Suprapubic skin (tissue), 4 donors: ENCODE measurements at regions not wholly inside any gene's neighbourhood (a gene's known extent, or its start where the extent isn't known, plus 50 kb on each side); places are given as distances from the start of the nearest gene placed in this dataset.

Experiments
- CTCF ChIP-seq, 2 donors: fragments of 200-600 bp in 1 of 2; fragments of 450-650 bp in 1 of 2; sonication (generic) in 1 of 2; IDR thresholded peaks; one replicate each; pipeline ENCODE4 v1.5.1; 2016 to 2019; ENCODE audit warnings: antibody characterized with exemption in 2 of 2, mild to moderate bottlenecking in 1 of 2, moderate library complexity in 1 of 2
- POLR2A ChIP-seq, 2 donors: fragments of 450-650 bp; IDR thresholded peaks; one replicate each; pipeline ENCODE4 v1.6.1; 2017; ENCODE audit warnings: antibody characterized with exemption in 2 of 2, mild to moderate bottlenecking in 2 of 2, moderate library complexity in 2 of 2
- POLR2AphosphoS5 ChIP-seq, 3 donors: sonication (generic); formaldehyde crosslinking; IDR thresholded peaks; one replicate each; pipeline ENCODE4 v1.6.1; 2017; ENCODE audit warnings: antibody characterized with exemption in 3 of 3

GRCh38 chr12:115577401-115577800, 700.1 kb downstream of the MED13L start:
- TF ChIP-seq POLR2A (IDR thresholded peaks at IDR 0.05) (no peak), CTCF (IDR thresholded peaks at IDR 0.05) (no peak), POLR2AphosphoS5 (IDR thresholded peaks at IDR 0.05) (no peak)
